ENCODE measurements at regions not wholly inside any gene's neighbourhood (a gene's known extent, or its start where the extent isn't known, plus 50 kb on each side); places are given as distances from the start of the nearest gene placed in this dataset.

GRCh38 chr5:66348387-66349125, 204.5 kb downstream of the SREK1 start:
- TF ChIP-seq EP300 (IDR thresholded peaks at IDR 0.05) (no peak), CTCF (IDR thresholded peaks at IDR 0.05) (no peak)

Measured in ovary (tissue), 3 donors.